ENCODE measurements at regions not wholly inside any gene's neighbourhood (a gene's known extent, or its start where the extent isn't known, plus 50 kb on each side); places are given as distances from the start of the nearest gene placed in this dataset.

DNA sequence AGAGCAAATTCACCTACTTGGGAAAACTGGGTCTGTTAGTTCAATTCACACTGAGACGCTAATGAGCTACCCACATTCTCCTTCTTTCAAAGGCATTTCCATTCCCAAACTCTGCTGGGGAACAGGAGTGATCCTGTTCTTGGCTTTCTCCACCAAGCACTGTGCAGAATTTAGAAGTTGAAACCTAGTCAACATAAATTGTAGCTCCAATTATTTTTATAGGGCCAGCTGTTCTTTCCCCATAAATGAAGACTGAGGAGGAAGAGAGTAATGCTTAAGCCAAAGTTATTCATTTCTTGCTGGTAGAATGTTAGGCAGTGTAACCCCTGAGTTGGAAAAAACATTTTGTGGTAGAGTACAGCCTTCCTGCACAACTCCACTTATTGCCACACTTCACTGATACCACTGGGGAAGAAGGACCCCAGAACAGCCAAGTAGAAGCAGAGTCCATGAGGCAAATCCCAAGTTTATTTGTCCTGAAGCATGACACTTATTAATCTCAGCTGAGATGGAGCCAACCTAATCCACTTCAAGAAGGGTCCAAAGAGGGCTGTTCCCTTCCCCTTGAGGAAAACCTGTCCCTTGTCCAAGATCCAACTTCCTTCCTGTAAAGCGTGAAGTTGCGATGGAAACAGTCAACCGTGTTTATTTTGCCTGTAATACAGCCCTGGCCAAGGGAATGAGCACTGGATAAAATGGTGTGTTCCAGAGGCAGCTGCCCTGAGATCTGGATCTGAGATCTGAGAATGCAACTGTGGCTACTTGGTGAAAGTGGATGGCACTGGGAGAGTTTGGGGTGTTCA lies 151.8 kb downstream of the TBX5 start:
- no peak for DNase-seq (ENCODE audit: low spot score)

GRCh38 chr12:114248527-114248926 lies 157.4 kb downstream of the TBX5 start:
- DNase-seq (ENCODE audit: low spot score) = no peak

DNA sequence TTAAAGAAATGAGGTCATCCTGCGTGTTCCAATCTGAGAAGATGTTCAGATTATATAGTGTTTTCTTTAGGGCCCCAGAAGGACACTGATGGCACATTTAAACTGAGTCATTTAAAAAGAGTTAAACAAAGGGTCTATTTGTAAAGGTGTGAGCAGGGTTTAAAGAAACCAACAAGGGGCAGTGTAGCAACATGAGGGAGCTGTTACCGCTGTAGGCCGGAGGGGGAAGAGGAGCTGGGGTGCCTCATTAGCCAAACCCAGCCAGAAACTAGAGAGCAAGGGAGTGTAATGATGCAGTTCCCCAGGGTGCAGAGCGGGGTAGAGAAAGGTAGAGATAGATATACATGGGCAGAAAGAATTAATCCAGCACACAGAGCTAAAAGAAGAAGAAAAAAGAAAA lies 160.4 kb downstream of the TBX5 start:
- DNase-seq (ENCODE audit: low spot score) = no peak

GRCh38 chr12:114241973-114242434 lies 163.9 kb downstream of the TBX5 start:
- no peak for DNase-seq (ENCODE audit: low spot score)

- no peak for DNase-seq (ENCODE audit: low spot score)
These were observed 165.7 kb downstream of the TBX5 start for GRCh38 chr12:114240288-114240687.

- DNase-seq (ENCODE audit: low spot score) = no peak
These were observed 167.1 kb downstream of the TBX5 start for GRCh38 chr12:114238808-114239207.

DNA sequence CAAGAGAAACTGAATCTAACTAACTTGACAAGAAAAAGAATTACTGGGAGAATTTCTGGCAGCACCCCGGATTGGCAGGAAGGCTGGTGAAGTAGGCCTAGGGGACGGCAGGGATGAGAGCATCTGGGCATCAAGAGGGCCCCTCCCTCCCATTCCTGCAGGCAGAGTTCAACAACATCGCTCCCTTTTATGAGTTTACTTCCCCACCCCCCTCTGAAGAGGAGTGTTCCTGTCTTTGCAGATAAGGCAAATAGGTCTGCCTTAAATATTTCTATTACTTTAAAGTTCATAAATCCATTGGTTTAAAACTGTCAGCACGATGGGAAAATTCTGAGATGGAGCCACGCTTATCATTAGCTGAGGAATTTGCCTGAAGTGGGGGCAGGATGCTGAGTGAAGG lies 168.7 kb downstream of the TBX5 start:
- no peak for DNase-seq (ENCODE audit: low spot score)

- DNase-seq (ENCODE audit: low spot score) = no peak
These were observed 173.8 kb downstream of the TBX5 start for GRCh38 chr12:114232187-114232586.

- no peak for DNase-seq (ENCODE audit: low spot score)
These were observed 176.8 kb downstream of the TBX5 start for GRCh38 chr12:114229150-114229549.

GRCh38 chr12:114226241-114226928 lies 179.6 kb downstream of the TBX5 start:
- DNase-seq (ENCODE audit: low spot score) = no peak

DNA sequence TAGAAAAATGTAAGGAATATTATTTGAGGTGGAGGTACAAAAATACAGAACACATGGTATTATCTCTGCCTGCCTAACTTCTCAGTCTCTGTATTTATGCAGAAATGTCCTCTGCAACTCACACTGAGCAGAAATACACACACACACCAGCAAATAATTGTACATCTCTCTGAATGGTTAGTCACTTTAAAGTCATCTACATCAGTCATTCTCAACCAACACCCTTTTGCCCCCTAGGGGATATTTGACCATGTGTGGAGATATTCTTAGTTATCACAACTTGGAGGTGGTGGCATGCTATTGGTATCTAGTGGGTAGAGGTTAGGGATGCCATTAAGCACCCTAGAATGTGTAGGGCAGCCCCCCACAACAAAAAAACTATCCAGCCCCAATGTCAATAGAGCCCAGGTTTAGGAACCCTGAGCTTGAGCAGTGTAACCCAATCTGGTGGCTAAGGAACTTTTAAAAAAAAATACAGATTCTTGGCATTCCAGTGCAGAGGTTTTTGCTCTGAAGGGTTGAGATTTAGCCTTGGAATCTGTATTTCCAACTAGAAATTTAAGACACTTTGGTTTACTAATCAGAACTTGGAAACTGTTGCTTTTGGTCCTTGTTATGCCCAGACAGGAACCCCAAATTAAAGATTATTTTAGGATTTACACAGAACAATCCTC lies 183.8 kb downstream of the TBX5 start:
- no peak for DNase-seq (ENCODE audit: low spot score)

GRCh38 chr12:114221136-114221833 lies 184.7 kb downstream of the TBX5 start:
- no peak for DNase-seq (ENCODE audit: low spot score)

DNA sequence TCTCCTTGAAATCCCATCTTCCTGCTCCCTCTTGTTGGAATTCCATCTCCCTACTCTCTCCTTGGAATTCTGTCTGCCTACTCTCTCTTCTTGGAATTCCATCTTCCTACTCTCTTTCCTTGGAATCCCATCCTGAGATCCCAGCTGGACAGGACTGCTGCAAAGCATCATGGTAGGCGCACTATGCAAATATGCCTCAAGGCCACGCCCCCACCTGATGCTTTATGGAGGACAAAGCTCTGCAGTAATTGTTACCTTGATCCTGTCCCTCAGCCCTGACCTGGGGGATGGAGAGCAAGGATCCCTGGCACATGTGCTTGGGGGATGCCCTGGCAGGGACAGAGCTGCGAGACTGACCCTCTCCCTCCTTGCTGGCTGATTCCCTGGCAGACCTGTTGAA lies 185.6 kb downstream of the TBX5 start:
- DNase-seq (ENCODE audit: low spot score) = no peak

- no peak for DNase-seq (ENCODE audit: low spot score)
These were observed 187.8 kb downstream of the TBX5 start for GRCh38 chr12:114218136-114218535.

- no peak for DNase-seq (ENCODE audit: low spot score)
These were observed 190.2 kb downstream of the TBX5 start for GRCh38 chr12:114215746-114216145.

DNA sequence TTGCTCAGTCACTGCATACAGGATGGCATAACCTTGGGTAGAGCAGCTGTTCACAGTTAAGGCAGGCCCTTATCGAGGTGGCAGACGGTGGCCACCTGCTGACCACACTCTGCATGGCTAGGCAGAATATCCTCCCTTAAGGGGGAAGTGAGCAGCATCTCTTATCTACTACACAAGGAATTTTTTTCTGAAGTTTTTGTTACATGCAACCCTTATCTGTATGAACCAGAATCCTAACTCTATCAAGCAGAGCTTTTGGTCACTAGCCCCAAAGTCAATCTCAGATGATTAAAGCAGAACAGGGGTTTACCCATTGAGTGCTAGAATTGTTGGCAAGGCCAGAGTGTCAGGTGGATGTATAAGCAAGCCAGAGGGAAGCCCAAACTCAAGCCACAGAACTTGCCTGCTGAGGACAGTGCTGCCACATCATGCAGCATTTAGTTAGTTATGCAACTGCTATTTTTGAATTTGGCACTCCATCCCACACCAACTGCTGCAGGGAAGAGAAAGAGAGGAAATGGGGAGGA lies 192.8 kb downstream of the TBX5 start:
- no peak for DNase-seq (ENCODE audit: low spot score)

GRCh38 chr12:114209861-114210260 lies 196.1 kb downstream of the TBX5 start:
- DNase-seq (ENCODE audit: low spot score) = no peak

DNA sequence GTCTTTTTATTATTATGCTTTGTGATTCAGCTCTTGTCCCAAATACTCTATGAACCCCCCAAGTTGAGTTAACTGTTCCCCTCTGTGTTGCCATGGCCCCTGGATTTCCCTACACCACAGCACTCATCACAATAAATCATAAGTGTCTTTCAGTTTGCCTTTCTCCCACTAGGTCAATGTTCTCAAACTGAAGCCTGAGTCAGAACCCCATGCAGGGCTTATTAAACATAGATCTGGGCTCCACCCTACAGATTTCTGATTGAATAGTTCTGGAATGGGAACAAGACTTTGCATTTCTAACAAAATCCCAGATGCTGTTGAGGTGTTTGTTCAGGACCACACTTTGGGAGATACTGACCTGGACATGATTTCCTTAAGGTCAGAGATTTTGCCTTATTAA lies 199.4 kb downstream of the TBX5 start:
- DNase-seq (ENCODE audit: low spot score) = no peak

- DNase-seq (ENCODE audit: low spot score) = no peak
These were observed 204.2 kb downstream of the TBX5 start for GRCh38 chr12:114201794-114202193.

DNA sequence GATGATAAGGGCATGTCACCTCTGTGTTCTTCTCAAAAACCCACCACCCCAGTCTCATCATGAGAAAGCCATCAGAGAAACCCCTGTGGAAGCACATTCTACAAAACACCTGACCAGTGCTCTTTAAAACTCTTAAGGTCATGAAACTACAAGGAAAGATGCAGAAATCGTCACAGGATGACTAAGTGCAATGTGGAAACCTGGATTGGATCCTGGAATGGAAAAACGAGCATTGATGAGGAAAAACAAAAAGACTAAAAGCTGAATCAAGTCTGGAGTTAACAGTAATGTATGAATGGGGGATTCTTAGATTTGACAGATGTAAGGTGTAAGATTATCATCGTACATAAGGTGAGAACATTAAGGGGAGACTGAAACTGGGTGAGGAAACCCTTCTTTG lies 211.0 kb downstream of the TBX5 start:
- DNase-seq (ENCODE audit: low spot score) = no peak

GRCh38 chr12:114194066-114194465 lies 211.9 kb downstream of the TBX5 start:
- no peak for DNase-seq (ENCODE audit: low spot score)

GRCh38 chr12:114193474-114193873 lies 212.5 kb downstream of the TBX5 start:
- no peak for DNase-seq (ENCODE audit: low spot score)

All from germinal center (tissue), 1 donor.